B cell (primary cell): ENCODE measurements at regions not wholly inside any gene's neighbourhood (a gene's known extent, or its start where the extent isn't known, plus 50 kb on each side); places are given as distances from the start of the nearest gene placed in this dataset.

Experiments used
- ATAC-seq: fragments of 200-7000 bp; cut with Tn5 transposase; one replicate; pipeline ENCODE4 v1.10.0; 2021; ENCODE audit warnings: low read depth, mild to moderate bottlenecking, moderate number of reproducible peaks, moderate library complexity
- CTCF ChIA-PET: fragments of 350-600 bp; sonication (Branson Sonifier 250); formaldehyde crosslinking; loops from one replicate; lab custom pipeline; 2021; ENCODE audit warnings: antibody characterized with exemption, inconsistent platforms; lab: Charles Lee
- POLR2A ChIA-PET: fragments of 350-600 bp; sonication (Branson Sonifier 250); formaldehyde crosslinking; loops from one replicate; lab custom pipeline; 2021; ENCODE audit warnings: antibody characterized with exemption; lab: Charles Lee
- DNase-seq: peaks from one replicate; pipeline ENCODE4 v3.0.0; 2013
- H2AFZ ChIP-seq: 2 replicates; pipeline ENCODE4 v1.6.1; 2012; ENCODE audit warnings: mild to moderate bottlenecking, low read depth, low read length; ENCODE audit not compliant: insufficient read depth, poor library complexity, severe bottlenecking
- H3K27ac ChIP-seq, 2 donors: 1 replicate in 1 of 2; 2 replicates in 1 of 2; pipeline ENCODE4 v1.5.1; 2012 to 2013; ENCODE audit warnings: low read length in 2 of 2, mild to moderate bottlenecking in 2 of 2, moderate library complexity in 1 of 2
- H3K27me3 ChIP-seq, 4 experiments: fragments of 200-600 bp in 1 of 4; sonication (generic) in 1 of 4; replicated peaks in 1 of 4; 1 replicate in 2 of 4; 2 replicates in 2 of 4; pipeline versions ENCODE4 v1.6.1 to v1.7.0; 2013 to 2016; ENCODE audit warnings: low read length in 3 of 4, mild to moderate bottlenecking in 2 of 4, mixed read lengths in 1 of 4, moderate library complexity in 1 of 4; ENCODE audit not compliant: insufficient read depth in 4 of 4, control insufficient read depth in 3 of 4; ENCODE audit errors: control extremely low read depth in 1 of 4
- H3K36me3 ChIP-seq, 2 experiments: replicated peaks in 1 of 2; 1 replicate in 1 of 2; 2 replicates in 1 of 2; pipeline versions ENCODE4 v1.6.1 to v1.7.1; 2013; ENCODE audit warnings: low read length in 1 of 2; ENCODE audit not compliant: insufficient read depth in 2 of 2, control insufficient read depth in 1 of 2; ENCODE audit errors: control extremely low read depth in 1 of 2, extremely low read depth in 1 of 2
- H3K4me1 ChIP-seq, 2 donors: fragments of 200-600 bp in 1 of 2; sonication (generic) in 1 of 2; 1 replicate in 1 of 2; 2 replicates in 1 of 2; pipeline versions ENCODE4 v1.5.1 to v1.6.1; 2013 to 2017; ENCODE audit warnings: low read length in 2 of 2; ENCODE audit not compliant: control insufficient read depth in 2 of 2, insufficient read depth in 2 of 2
- H3K4me2 ChIP-seq: replicated peaks from 2 replicates; pipeline ENCODE3; 2012; ENCODE audit warnings: mild to moderate bottlenecking, low read depth, low read length; ENCODE audit not compliant: poor library complexity, severe bottlenecking
- H3K4me3 ChIP-seq, 5 experiments: fragments of 200-600 bp in 1 of 5; sonication (generic) in 1 of 5; 1 replicate in 3 of 5; 2 replicates in 2 of 5; pipeline versions ENCODE4 v1.5.1 to v1.7.0; 2011 to 2016; ENCODE audit warnings: low read length in 4 of 5, mild to moderate bottlenecking in 4 of 5, low read depth in 2 of 5, control low read depth in 1 of 5, moderate library complexity in 1 of 5; ENCODE audit not compliant: insufficient read depth in 1 of 5; ENCODE audit errors: control extremely low read depth in 1 of 5, extremely low read depth in 1 of 5
- H3K79me2 ChIP-seq: fragments of 200-600 bp; sonication (generic); one replicate; pipeline ENCODE4 v1.6.0; 2016; ENCODE audit warnings: low read length; ENCODE audit not compliant: control insufficient read depth, insufficient read depth
- H3K9ac ChIP-seq: fragments of 200-600 bp; sonication (generic); 2 replicates; pipeline ENCODE4 v1.6.1; 2017; ENCODE audit warnings: mild to moderate bottlenecking, low read length, moderate library complexity
- H3K9me3 ChIP-seq, 3 donors: one replicate each; pipeline versions ENCODE4 v1.6.1 to v1.7.1; 2013; ENCODE audit warnings: low read length in 2 of 3; ENCODE audit not compliant: control insufficient read depth in 2 of 3, insufficient read depth in 1 of 3; ENCODE audit errors: control extremely low read depth in 1 of 3
- H4K20me1 ChIP-seq: 2 replicates; pipeline ENCODE4 v1.6.0; 2012; ENCODE audit warnings: mild to moderate bottlenecking, low read length; ENCODE audit not compliant: insufficient read depth, control insufficient read depth, poor library complexity, severe bottlenecking
- H3K27ac Mint-ChIP-seq: one replicate; pipeline ENCODE4 v1.8.0; 2021; ENCODE audit warnings: mixed read lengths
- H3K27me3 Mint-ChIP-seq: one replicate; pipeline ENCODE4 v1.8.0; 2021; ENCODE audit warnings: mixed read lengths
- H3K4me1 Mint-ChIP-seq: one replicate; pipeline ENCODE4 v1.8.0; 2021; ENCODE audit warnings: mixed read lengths
- H3K4me3 Mint-ChIP-seq: one replicate; pipeline ENCODE4 v1.8.0; 2021; ENCODE audit warnings: mixed read lengths
- H3K9me3 Mint-ChIP-seq: one replicate; pipeline ENCODE4 v1.8.0; 2022; ENCODE audit warnings: mixed read lengths; ENCODE audit not compliant: insufficient read depth
- EZH2 ChIP-seq: IDR thresholded peaks from 2 replicates; pipeline ENCODE4 v1.6.1; 2012; ENCODE audit warnings: borderline replicate concordance, low read depth, mild to moderate bottlenecking, moderate library complexity, low read length; ENCODE audit not compliant: insufficient read depth, poor library complexity, severe bottlenecking
- WGBS: methylation state at CpG from one replicate; pipeline ENCODE4 v1.1.5; 2013; ENCODE audit warnings: missing lambda C conversion rate; ENCODE audit not compliant: insufficient coverage; 5-methylcytosine and 5-hydroxymethylcytosine counted together
- intact Hi-C: fragments of 100-400 bp; cut with micrococcal nuclease; formaldehyde crosslinking; loops from one replicate; pipeline ENCODE4 v1.10.0; 2022
- TF ChIP-seq, protein P1 (sequence below): fragments of 200-600 bp; IDR thresholded peaks from one replicate; pipeline ENCODE4 v1.8.0; 2022; ENCODE audit warnings: antibody characterized with exemption, mild to moderate bottlenecking

DNA sequence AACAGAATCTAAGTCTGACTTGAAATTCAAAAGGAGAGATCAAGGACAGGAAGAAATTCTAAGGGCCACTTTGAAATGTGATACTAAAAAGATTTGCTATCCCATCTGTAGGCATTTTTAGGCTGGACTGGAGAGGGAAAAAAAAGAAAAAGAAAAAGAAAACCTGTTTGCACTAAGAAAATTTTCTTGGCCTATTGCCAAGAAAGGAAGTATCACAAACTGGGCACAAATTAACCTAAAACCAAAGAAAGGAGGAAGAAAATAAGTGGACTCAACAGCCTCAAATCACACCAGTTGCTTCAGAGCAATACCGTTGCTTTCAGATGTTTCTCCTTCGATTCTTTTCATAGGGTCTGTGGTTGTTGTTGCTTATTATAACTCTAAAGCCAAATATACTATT is 287.9 kb upstream of the VRK2 start:
- intact Hi-C loops: loop anchor here (10.0 kb wide), 2 partner anchors 486 to 1266 kb away; partner anchors contain the start of gene FANCL
- no peaks in the 10 kb centered on the region for H3K27me3 ChIP-seq
- peaks cover 15 to 20% of the 10 kb centered on the region in 2 donors for H3K4me1 ChIP-seq
- H3K27me3 Mint-ChIP-seq: no peaks in the 10 kb centered on the region
- no peaks in the 10 kb centered on the region for H3K9me3 ChIP-seq
- ATAC-seq: no peak
- no peaks in the 10 kb centered on the region for H4K20me1 ChIP-seq
- H3K4me3 ChIP-seq: no peak overlapping the region
- ChIA-PET CTCF (interaction anchor here (1.6 to 2.0 kb wide), 4 partner anchors 11 to 1266 kb away, joined by 3 to 10 read pairs (median 7); no protein-coding TSS in a partner anchor), POLR2A (no interaction called here)
- H3K4me2 ChIP-seq: no peak overlapping the region
- H3K79me2 ChIP-seq: no peaks in the 10 kb centered on the region
- no peak overlapping the region for H2AFZ ChIP-seq
- H3K36me3 ChIP-seq: no peaks in the 10 kb centered on the region
- H3K9ac ChIP-seq: no peak overlapping the region
- H3K27ac Mint-ChIP-seq: no peak overlapping the region
- peaks cover 20% of the 10 kb centered on the region for H3K4me1 Mint-ChIP-seq
- H3K9me3 Mint-ChIP-seq: no peaks in the 10 kb centered on the region
- no peak overlapping the region for H3K27ac ChIP-seq
- H3K4me3 Mint-ChIP-seq: no peak overlapping the region
- TF ChIP-seq EZH2: no peak
- TF ChIP-seq, protein P1, sequence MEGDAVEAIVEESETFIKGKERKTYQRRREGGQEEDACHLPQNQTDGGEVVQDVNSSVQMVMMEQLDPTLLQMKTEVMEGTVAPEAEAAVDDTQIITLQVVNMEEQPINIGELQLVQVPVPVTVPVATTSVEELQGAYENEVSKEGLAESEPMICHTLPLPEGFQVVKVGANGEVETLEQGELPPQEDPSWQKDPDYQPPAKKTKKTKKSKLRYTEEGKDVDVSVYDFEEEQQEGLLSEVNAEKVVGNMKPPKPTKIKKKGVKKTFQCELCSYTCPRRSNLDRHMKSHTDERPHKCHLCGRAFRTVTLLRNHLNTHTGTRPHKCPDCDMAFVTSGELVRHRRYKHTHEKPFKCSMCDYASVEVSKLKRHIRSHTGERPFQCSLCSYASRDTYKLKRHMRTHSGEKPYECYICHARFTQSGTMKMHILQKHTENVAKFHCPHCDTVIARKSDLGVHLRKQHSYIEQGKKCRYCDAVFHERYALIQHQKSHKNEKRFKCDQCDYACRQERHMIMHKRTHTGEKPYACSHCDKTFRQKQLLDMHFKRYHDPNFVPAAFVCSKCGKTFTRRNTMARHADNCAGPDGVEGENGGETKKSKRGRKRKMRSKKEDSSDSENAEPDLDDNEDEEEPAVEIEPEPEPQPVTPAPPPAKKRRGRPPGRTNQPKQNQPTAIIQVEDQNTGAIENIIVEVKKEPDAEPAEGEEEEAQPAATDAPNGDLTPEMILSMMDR: no peak
- DNase-seq: no peak
- no CpG with 5 or more reads among the region's 2 CpGs for WGBS

GRCh38 chr2:57759131-57759530 is 287.5 kb upstream of the VRK2 start:
- no peak overlapping the region for H3K4me2 ChIP-seq
- no peaks in the 10 kb centered on the region for H3K36me3 ChIP-seq
- H3K27me3 ChIP-seq: no peaks in the 10 kb centered on the region
- WGBS: 89% methylated on average over 2 of the region's 5 CpGs
- no peak overlapping the region for H3K4me3 Mint-ChIP-seq
- H3K79me2 ChIP-seq: no peaks in the 10 kb centered on the region
- H3K9ac ChIP-seq: no peak overlapping the region
- DNase-seq (no peak), ATAC-seq (no peak)
- intact Hi-C loops: loop anchor here (10.0 kb wide), 2 partner anchors 486 to 1266 kb away; partner anchors contain the start of gene FANCL
- H3K4me3 ChIP-seq: no peak overlapping the region
- H3K4me1 Mint-ChIP-seq: peaks cover 20% of the 10 kb centered on the region
- no peaks in the 10 kb centered on the region for H3K27me3 Mint-ChIP-seq
- H3K9me3 Mint-ChIP-seq: no peaks in the 10 kb centered on the region
- ChIA-PET CTCF (interaction anchor here (0.9 to 2.0 kb wide), 10 partner anchors 10 to 1266 kb away, joined by 3 to 10 read pairs (median 6); no protein-coding TSS in a partner anchor), POLR2A (no interaction called here)
- TF ChIP-seq, protein P1: no peak
- no peak for TF ChIP-seq EZH2
- peaks cover 15 to 20% of the 10 kb centered on the region in 2 donors for H3K4me1 ChIP-seq
- H4K20me1 ChIP-seq: no peaks in the 10 kb centered on the region
- H3K27ac ChIP-seq: no peak overlapping the region
- H3K9me3 ChIP-seq: no peaks in the 10 kb centered on the region
- H3K27ac Mint-ChIP-seq: no peak overlapping the region
- no peak overlapping the region for H2AFZ ChIP-seq
